ENCODE measurements at regions not wholly inside any gene's neighbourhood (a gene's known extent, or its start where the extent isn't known, plus 50 kb on each side); places are given as distances from the start of the nearest gene placed in this dataset.
"Not testable (repeated sequence)": the region's sequence is repeated elsewhere in the genome, so short reads cannot be mapped to it uniquely, and the experiment has no call there.

DNA sequence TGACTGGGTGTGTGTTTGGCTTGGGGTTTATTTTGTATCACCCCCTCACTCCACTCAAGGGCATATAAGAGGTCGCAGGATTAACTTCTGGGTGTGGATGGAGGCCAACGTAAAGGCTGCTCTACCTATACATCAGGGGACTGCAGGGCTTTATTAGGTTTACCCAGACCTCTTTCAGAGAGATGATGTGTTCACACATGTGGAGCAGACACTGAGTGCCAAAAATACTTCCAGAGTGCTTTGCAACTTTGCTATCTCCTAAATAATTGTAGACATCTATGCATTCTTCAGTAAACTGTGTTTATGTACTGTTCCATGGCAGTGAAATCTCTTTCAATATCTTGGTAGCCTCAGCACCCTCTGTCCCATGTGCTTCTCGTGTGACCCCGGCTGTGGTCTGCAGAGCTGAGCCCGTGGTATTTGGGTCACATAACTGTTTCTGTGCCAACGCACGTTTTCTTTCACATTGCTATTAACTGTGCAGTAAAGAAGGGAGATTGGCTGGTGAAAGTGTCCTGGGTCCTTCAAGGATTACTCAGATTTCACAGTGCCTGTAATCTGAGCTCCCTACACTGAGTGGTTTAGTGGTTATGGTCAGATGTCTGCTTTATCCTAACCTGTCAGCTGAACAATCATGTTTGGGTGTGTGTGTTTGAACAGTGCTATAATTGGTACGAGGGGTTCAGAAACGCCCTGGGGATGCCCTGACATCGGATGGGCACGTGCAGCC lies 208.1 kb downstream of the VAPA start:
- DNase-seq: no peak

DNA sequence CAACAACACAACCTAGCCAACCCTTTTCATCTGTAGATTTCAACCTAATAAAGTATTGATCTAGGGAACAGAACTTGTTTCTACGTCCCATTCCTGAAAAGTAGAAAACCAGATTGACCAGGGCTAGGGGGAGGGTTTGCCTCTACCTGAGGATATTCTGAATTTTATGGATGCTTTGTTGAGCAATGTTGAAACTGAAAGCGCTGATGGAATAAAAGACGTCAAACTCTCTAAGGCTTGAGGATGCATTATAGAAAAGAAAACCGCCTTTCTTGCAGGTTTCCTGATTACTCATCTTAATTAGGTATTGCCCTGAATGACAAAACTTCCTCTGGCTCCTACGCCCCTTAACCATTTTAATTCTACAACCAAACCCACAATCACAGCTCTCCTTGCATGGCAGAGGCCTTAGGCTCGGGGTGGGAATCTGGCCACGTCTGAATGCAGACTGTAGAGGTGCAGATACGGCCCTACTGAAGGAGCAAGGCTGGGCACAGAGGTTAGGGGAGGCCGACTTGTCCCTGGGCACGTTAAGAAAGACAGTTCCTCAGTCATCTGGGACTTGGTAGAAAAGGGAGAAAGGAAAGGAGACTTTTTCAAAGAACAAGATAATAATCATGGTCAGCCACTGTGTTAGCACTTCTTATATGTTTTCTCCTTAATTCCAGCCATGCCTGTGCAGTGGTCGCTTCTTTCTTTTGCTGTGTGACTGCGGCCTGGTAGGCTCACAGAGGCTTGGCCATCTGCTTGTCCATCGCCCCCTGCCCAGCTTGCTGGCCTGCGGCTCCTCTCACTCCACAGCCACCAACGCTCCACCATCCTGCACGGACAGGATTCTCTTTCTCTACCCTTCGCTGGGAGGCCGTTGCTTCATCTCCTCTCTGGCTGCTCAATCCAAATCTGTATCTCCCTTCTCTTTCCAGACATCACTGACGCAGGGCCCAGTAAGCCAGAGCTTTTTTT lies 209.5 kb downstream of the VAPA start:
- no peak for DNase-seq

- DNase-seq: no peak
These were observed 210.3 kb downstream of the VAPA start for GRCh38 chr18:10124071-10124470.

- DNase-seq: no peak
These were observed 210.7 kb downstream of the VAPA start for GRCh38 chr18:10124557-10124956.

DNA sequence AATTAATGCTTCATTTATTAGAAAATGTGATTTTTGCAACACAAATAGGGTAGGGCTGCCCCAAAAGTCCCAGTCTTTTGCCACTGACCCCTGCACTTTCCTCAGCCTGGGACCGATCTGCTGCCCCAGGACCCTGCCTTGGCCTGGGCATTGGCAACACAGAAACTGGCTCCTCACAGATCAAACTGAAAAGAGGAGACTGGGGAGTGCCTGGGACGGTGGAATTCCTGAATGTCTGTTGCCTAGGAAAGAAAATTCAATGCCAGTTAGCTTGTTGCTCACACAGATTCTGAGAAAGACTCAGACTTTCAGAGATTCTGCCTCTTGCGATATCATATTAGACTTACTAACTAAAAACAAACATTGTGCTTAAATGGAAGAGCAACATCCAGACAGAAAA lies 211.2 kb downstream of the VAPA start:
- no peak for DNase-seq

DNA sequence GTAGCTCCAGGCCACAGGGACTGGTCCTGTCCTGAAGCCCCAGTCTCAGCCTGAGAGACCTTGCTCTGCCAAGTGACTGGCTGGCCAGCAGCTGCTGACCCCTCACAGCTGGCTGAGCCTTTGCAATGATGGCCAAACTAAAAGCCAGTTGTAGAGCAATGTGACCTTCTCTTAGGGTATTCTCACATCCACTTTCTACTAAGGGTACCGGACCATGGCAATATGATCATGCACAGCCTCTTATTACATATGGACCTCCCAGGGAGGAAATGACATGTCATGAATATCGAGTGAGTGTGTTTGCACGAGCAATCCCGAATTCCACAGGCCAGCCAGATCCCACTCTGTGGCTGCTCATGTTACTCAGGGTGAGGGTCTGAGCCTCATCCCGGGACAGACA lies 213.9 kb downstream of the VAPA start:
- DNase-seq: no peak

DNA sequence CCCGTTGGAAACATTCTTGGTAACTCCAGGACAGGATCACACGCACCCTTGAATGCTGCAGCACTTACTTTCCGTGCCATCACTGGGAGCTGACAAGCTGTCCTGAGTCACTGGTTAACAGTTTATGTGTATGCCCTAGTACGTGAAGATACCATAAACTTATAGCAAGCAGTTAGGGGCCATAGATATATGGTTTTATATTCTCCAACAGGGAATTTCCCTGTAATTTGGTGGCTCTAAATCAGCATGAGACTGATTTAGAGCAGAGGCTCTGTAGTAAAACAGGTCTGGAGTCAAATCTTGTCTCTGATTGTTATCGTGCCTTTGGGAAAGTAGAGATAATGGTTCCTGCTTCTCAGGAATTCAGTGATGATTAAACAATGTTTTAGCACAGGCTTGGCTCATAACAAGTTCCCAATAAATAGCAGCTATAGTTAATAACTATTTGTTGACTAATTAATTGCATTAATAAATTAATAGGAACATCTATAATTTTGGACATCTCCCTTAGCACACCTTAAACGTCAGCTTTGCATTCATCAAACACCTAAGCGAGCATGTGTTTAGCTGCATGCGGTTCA lies 215.2 kb downstream of the VAPA start:
- no peak for DNase-seq

DNA sequence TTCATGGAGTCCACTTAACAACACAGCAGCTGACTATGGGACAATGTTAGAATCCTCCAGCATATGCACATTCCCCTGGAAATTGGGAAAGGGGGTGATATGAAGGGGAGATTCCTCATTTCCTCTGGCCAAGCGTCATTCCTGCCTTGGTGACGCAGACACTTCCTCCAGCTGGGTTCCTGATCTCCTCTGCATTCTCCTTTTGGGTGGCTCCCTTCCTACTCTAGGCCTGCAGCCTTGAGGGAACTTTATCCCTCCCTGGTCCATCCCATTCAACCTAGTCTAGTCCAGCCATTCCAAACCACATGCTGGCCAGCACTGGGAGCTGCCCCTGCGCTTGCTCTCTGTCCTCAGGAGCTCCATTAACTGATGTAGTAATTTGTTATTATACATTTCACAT lies 216.8 kb downstream of the VAPA start:
- no peak for DNase-seq

DNA sequence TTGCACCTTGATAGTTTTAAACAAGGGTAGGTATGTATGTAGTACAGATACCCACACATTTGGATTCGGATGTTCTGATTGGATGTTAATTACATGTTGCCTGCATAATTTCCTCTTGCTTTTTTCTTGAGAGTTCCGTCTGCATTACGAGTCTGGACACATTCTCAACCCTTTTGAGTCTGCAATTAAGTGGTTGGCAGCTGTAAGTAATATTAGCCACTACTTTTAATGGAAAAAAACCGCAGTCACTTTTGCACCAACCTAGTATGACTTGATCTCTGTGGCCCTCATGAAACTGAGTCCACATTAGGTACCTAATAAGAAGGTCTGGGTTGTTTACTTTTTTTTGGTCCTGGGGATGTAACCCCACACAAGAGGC lies 217.3 kb downstream of the VAPA start:
- no peak for DNase-seq

DNA sequence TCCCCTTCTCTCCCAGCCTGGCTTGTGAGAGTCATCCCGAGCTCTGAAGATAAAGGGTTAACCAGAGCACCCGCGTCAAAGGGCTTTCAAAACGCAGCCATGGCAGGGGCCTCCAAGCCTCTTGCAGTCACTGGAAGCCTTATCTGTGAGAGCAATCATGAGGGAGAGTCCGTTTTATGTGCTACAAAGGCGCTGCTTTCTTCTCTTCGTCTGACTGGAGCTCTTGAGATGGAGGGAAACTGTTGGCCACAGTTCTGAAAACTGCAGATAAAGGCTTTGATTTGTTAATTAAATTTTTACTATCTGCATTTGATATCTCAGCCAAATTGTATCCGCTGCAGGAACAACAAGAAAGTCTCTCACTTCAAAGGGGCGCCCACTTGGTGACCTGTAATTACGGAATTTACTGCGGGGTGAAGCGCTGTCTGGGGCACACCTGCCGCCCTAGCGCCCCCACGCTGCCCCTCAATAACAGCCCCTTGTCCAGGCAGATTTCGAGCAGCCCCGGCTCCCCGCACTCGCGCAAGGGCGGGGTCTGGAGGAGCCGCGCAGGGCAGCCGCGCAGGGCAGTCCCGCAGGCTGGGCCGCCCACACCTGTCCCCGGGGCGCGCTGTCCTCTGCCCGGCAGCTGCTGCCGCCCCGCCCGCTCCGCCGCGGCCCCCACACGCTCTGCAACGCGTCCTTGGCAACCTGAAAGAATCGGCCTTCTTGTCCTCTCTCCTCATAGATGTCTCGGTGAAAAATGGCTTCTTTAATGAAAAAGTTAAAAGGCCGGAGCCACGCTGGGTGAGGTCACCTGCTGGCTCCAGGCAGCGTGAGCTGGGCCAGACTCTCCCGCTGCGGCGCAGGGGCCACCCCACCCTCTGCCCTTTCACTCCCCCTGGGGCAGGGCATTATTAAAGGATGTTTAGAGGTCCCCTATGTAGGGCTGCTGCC lies 217.9 kb downstream of the VAPA start:
- no peak for DNase-seq

GRCh38 chr18:10133516-10133915 lies 219.7 kb downstream of the VAPA start:
- no peak for DNase-seq

DNA sequence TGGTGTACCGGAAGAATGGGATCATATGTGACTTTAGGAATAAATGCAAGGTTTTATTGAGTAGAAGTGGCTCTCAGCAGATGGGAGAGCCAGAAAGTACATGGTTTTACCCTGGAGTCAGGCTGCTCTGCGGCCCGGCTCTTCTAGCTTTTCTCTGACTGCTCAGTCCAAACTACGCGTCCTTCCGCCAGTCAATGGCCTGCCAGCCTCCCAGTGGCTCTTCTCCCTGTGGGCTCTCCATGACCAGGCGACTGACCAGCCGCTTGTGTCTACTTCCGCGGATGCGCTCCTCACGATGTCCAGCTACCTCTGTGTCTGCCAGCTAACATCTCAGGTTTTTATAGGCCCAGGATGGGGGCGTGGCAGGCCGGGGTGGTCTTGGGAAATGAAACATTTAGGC lies 220.4 kb downstream of the VAPA start:
- no peak for DNase-seq

GRCh38 chr18:10134749-10135148 lies 220.9 kb downstream of the VAPA start:
- not testable (repeated sequence) for DNase-seq

DNA sequence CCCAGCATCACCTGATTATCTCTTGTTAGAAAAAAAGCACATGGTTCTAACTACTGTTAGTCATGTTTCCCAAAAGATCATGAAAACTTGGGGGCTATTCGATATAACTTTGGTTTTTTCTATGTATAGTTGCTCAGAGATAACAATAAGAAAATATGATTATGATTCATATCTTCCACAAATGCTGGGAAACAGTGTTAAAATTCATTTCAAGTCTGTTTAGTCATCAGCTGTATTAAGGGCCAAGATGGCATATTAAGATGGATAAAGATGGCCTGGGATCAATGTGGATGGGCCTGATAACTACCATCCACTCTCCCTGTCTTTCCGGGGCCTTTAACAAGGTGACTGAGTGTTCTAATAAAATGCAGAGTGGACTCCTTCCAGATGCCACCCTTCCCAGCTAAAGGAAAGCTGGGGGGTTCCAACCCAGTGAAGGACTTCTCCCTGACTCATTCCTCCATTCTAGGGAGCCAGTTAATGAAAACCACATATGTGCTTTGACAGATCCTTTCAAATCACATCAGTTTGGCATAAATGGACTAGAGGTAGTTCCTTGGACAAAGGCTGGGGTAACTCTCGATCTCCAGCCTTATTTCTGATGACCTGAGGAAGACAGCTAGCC lies 221.6 kb downstream of the VAPA start:
- DNase-seq: no peak

- DNase-seq: no peak
These were observed 224.9 kb downstream of the VAPA start for GRCh38 chr18:10138719-10139118.

DNA sequence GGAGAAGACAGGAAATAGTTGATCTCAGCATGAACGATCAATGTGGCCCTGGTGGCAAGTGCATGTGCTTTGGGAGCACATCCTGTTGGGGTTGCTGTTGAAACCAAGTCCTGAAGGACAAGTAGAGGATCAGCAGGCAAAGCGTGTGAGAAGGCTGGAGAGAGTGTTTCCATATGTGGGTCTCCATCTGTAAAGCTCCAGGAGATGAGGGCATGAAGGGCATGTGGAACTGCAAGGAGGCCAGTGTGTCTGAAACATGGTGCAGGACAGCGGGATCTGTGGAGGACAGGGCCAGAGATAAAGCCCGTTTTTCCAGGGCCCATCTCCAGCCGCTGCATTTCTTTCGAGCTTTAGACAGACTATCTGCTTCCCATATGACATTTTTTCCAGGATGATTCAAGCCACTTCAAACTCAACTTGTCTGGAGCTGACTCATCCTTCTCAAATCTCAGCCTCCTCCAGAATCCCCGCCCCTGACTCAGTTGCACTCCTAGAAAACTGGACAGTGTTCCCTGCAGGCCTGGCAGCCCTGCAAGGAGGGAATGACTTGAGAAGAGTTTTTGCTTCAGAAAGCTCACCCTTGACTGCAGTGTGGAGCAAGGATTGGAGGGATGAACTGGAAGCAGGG lies 226.1 kb downstream of the VAPA start:
- no peak for DNase-seq

GRCh38 chr18:10140461-10141282 lies 226.9 kb downstream of the VAPA start:
- DNase-seq: no peak

DNA sequence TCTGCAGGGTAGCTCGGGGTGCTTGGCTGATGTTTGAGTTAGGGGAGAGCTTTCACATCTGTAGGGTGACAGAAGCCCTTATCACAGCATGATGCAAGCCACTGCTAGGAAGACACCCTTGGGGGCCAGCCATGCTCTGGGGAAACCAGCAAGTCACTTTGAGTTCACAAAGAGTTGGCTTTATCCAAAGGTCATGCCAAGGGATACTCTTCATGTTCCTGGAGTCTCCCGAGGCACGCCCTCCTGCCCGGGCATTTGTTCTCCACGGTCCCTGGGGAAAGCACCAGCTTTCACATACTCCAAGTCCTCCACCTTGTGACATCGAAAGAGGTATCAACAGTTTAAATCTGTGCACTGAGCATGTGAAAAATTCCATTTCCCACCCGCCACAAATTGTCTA lies 227.7 kb downstream of the VAPA start:
- no peak for DNase-seq

DNA sequence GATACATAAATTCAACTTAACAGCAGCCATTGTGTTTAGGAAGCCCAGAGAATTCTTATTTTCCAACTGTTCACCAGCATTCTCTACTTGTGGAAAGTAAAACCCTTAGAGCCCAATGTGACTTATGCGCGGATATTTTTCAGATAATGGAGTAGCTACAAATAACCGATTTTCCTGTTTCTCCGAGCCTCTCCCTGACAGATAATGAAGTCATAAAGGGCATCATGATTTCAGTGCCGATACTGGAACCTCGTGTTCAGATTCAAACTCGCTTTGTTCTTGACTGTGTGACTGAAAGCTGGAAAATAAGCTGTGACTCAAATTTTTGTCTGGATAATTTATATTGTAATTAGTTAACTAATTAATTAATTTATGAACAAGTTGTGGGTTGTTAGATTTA lies 228.2 kb downstream of the VAPA start:
- DNase-seq: no peak

DNA sequence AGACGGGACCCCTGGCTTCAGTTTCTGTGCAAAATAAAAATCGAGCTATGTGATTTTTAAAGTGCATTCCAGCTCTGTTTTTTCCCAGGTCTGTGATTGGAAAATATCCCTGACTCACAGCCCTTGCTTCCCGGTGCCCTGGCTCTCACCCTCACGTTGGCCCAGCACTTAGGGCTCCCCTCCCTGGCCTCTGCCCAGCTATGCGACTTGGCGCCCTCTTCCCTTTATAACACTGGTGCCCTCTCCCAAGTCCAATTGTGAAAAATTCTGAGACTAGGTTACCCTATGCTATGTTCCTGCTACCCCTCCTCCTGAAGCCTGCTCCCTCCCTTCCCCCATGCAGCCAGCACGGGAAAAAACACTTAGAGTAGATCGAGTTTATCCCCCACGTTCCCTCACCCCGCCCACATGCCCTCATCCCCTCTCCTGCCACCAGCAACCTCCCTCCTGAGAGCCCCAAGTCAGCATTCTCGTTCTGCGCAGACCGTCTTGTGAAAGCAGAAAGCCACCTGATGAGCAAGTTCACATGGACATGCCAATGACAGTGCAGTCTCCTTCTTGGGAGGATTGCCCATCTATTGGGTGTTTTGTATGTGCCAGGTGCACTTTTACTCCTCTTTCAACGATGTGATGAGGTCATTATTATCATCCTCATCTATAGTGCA lies 228.8 kb downstream of the VAPA start:
- no peak for DNase-seq

Measured in activated CD4-positive, alpha-beta T cell treated with anti-CD3 and anti-CD28 coated beads for 48 hours (primary cell).